Thoracic aorta (tissue), 2 donors: ENCODE measurements at regions not wholly inside any gene's neighbourhood (a gene's known extent, or its start where the extent isn't known, plus 50 kb on each side); places are given as distances from the start of the nearest gene placed in this dataset.

Experiments
- ATAC-seq: fragments of 150-250 bp; one replicate; pipeline ENCODE4 v1.8.0; 2017; ENCODE audit warnings: low read depth; ENCODE audit not compliant: insufficient number of reproducible peaks, low FRiP score
- DNase-seq: peaks from one replicate; pipeline ENCODE4 v3.0.0-alpha.2; 2020; ENCODE audit warnings: low spot score
- H3K27ac ChIP-seq, 2 donors: fragments of 200-600 bp; sonication (generic); 1 replicate in 1 of 2; 2 replicates in 1 of 2; pipeline ENCODE4 v1.5.1; 2016; ENCODE audit warnings: mild to moderate bottlenecking in 2 of 2, moderate library complexity in 2 of 2
- H3K27me3 ChIP-seq: fragments of 200-600 bp; sonication (generic); replicated peaks from 2 replicates; pipeline ENCODE4 v1.6.0; 2016; ENCODE audit warnings: mild to moderate bottlenecking; ENCODE audit not compliant: insufficient read depth
- H3K36me3 ChIP-seq: fragments of 200-600 bp; sonication (generic); one replicate; pipeline ENCODE4 v1.5.1; 2016
- H3K4me1 ChIP-seq, 2 donors: fragments of 200-600 bp; sonication (generic); 1 replicate in 1 of 2; 2 replicates in 1 of 2; pipeline versions ENCODE4 v1.5.1 to v1.6.0; 2016; ENCODE audit warnings: low read depth in 2 of 2, mild to moderate bottlenecking in 1 of 2; ENCODE audit not compliant: control insufficient read depth in 1 of 2
- H3K4me3 ChIP-seq: fragments of 200-600 bp; sonication (generic); 2 replicates; pipeline ENCODE4 v1.5.1; 2016; ENCODE audit warnings: mild to moderate bottlenecking
- H3K9me3 ChIP-seq: fragments of 200-600 bp; sonication (generic); 2 replicates; pipeline ENCODE4 v1.5.1; 2016
- TF ChIP-seq, protein P1 (sequence below): fragments of 200-600 bp; sonication (generic); IDR thresholded peaks from one replicate; pipeline ENCODE4 v1.5.1; 2019; ENCODE audit warnings: antibody characterized with exemption

DNA sequence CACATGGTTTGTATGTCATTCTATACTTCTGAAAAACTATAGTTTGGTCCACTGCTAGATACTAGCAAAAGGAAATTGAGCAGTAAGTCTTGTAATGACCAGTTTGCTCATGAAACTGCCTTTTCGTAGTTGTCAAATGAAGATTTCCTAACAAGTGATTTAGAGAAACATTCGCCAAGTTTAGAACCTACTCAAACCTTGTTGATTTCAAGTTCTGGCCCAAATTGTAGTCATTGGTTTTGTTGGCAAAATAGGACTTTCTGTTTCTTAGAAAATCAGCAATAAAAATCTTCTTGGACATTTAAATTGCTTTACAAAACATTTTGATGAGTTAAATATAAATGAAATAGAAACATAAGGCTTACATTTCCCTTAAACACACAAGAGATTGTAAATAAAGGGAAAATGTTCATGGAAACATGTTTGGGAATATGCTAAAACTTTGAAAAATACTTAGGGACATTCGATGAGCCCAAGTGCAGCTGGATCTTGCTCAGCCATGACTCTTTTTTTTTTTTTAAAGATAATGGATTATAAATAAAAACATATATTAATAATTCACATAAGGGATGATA lies 178.5 kb upstream of the LYPLAL1 start:
- H3K9me3 ChIP-seq = no peaks in the 10 kb centered on the region
- H3K36me3 ChIP-seq = no peaks in the 10 kb centered on the region
- TF ChIP-seq, protein P1, sequence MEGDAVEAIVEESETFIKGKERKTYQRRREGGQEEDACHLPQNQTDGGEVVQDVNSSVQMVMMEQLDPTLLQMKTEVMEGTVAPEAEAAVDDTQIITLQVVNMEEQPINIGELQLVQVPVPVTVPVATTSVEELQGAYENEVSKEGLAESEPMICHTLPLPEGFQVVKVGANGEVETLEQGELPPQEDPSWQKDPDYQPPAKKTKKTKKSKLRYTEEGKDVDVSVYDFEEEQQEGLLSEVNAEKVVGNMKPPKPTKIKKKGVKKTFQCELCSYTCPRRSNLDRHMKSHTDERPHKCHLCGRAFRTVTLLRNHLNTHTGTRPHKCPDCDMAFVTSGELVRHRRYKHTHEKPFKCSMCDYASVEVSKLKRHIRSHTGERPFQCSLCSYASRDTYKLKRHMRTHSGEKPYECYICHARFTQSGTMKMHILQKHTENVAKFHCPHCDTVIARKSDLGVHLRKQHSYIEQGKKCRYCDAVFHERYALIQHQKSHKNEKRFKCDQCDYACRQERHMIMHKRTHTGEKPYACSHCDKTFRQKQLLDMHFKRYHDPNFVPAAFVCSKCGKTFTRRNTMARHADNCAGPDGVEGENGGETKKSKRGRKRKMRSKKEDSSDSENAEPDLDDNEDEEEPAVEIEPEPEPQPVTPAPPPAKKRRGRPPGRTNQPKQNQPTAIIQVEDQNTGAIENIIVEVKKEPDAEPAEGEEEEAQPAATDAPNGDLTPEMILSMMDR = no peak
- H3K4me3 ChIP-seq = no peak overlapping the region
- no peak overlapping the region for H3K27ac ChIP-seq
- H3K4me1 ChIP-seq = no peaks in the 10 kb centered on the region
- DNase-seq (no peak), ATAC-seq (no peak)
- no peaks in the 10 kb centered on the region for H3K27me3 ChIP-seq

DNA sequence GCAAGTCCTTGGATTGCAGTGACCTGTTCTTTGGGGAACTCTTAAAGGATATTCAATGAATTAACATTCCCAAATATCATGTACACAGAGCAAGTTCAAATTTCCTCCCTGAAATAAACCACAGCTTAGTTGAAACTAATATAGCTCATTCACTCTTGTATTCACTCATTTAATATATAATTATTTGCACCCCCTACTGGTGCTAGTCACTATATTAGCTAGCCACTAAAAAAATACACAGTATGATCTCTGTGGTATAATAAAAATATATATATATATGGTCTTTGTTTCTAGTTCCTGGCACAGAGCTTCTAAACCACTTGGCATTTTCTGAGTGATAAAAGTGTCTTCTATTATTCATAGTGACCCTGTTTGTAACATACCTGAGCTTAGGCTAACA lies 177.3 kb upstream of the LYPLAL1 start:
- ATAC-seq (no peak), DNase-seq (no peak)
- no peaks in the 10 kb centered on the region for H3K9me3 ChIP-seq
- no peak overlapping the region for H3K27ac ChIP-seq
- H3K27me3 ChIP-seq = no peaks in the 10 kb centered on the region
- H3K4me1 ChIP-seq = no peaks in the 10 kb centered on the region
- TF ChIP-seq, protein P1 = no peak
- no peak overlapping the region for H3K4me3 ChIP-seq
- no peaks in the 10 kb centered on the region for H3K36me3 ChIP-seq

DNA sequence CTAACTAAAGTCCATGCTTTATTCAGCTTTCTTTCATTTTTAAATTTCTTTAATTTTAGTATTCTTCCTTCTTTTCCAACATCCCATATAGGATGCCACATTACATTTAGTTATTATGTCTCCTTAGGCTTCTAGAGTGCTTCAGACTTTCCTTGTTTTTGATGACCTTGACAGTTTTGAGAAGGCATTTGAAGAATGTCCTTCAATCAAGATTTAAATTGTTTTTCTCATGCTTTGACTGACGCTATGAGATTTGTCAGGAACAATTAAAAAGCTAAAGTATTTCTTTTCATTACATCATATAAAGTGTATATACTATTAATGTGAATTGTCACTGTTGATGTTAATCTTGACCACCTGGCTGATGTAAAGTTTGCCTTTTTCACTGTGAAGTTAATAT lies 173.7 kb upstream of the LYPLAL1 start:
- no peaks in the 10 kb centered on the region for H3K4me1 ChIP-seq
- no peak for ATAC-seq

DNA sequence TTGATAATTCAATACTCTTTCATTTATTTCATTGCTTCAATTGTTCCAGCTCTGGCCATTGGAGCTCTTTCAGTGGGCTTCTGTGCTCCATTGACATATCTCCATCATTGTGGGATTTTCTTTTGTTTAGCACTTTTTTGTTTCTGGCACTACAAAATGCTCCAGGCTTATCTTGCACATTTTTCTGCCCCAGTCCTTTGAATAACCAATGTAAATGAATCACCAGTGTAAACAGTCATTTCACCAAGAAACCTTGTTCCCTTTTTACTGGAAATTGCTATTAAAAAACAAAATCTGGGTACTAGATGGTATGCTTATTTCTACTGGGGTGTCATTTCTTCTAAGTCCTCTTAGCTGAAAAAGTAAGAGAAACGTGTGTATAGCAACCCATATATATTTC lies 173.0 kb upstream of the LYPLAL1 start:
- H3K4me1 ChIP-seq = no peaks in the 10 kb centered on the region
- no peaks in the 10 kb centered on the region for H3K36me3 ChIP-seq
- H3K9me3 ChIP-seq = peaks cover 8% of the 10 kb centered on the region
- H3K4me3 ChIP-seq = no peak overlapping the region
- no peak overlapping the region for H3K27ac ChIP-seq
- DNase-seq (no peak), ATAC-seq (no peak)
- TF ChIP-seq, protein P1 = no peak
- H3K27me3 ChIP-seq = no peaks in the 10 kb centered on the region

More for the DNA sequence above, 173.7 kb upstream of the LYPLAL1 start:
- Histone ChIP-seq H3K36me3 (no peaks in the 10 kb centered on the region), H3K9me3 (peaks cover 6% of the 10 kb centered on the region), H3K4me3 (no peak overlapping the region), H3K27me3 (no peaks in the 10 kb centered on the region), H3K27ac (no peak overlapping the region)
- TF ChIP-seq, protein P1 = no peak
- no peak for DNase-seq

DNA sequence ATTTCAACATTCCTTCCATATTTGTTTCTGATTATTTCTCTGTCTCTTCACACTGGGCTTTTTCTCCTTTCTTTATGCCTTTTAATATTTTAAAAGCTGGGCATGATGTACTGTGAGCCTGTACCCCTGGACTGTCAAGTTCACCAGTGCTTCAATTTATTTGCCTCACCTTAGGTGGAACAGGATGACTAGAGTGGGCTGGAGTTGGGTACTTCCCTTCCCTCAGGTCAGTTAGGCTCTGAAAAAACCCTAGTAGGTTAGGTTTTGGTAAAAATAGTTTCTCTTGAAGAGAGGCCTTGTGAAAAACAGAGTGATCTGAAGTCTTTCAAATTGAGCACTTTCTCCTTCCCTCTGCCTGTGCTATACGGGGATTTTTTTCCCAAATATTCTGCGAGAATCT lies 163.0 kb upstream of the LYPLAL1 start:
- H3K9me3 ChIP-seq = no peaks in the 10 kb centered on the region
- no peaks in the 10 kb centered on the region for H3K27me3 ChIP-seq
- ATAC-seq = no peak
- H3K36me3 ChIP-seq = no peaks in the 10 kb centered on the region
- peaks cover 0 to 12% of the 10 kb centered on the region in 2 donors for H3K4me1 ChIP-seq
- no peak overlapping the region for H3K27ac ChIP-seq
- TF ChIP-seq, protein P1 = no peak
- H3K4me3 ChIP-seq = no peak overlapping the region
- no peak for DNase-seq
